ENCODE measurements at regions not wholly inside any gene's neighbourhood (a gene's known extent, or its start where the extent isn't known, plus 50 kb on each side); places are given as distances from the start of the nearest gene placed in this dataset.
"Not testable (repeated sequence)": the region's sequence is repeated elsewhere in the genome, so short reads cannot be mapped to it uniquely, and the experiment has no call there.

- TF ChIP-seq EZH2phosphoT487 (IDR thresholded peaks at IDR 0.05; ENCODE audit: borderline replicate concordance, low read length) (no peak), CTCF (IDR thresholded peaks at IDR 0.05; ENCODE audit: low read depth, low read length, poor library complexity, severe bottlenecking) (no peak)
- Histone ChIP-seq H4K20me1 (ENCODE audit: control insufficient read depth, insufficient read depth, low read depth, low read length) (no peaks in the 10 kb centered on the region), H3K27me3 (ENCODE audit: control insufficient read depth, low read length) (peaks cover 6% of the 10 kb centered on the region), H3K27ac (ENCODE audit: low read depth, low read length) (no peak overlapping the region), H3K4me1 (ENCODE audit: control insufficient read depth, low read length) (peaks cover 31% of the 10 kb centered on the region), H3K4me3 (ENCODE audit: low read length) (no peak overlapping the region), H3F3A (ENCODE audit: control insufficient read depth, insufficient read depth) (peaks cover 28% of the 10 kb centered on the region), H3K36me3 (ENCODE audit: control insufficient read depth, low read length) (no peaks in the 10 kb centered on the region), H3K9me3 (ENCODE audit: control insufficient read depth, insufficient read depth, low read length) (peaks cover 20% of the 10 kb centered on the region), H3K4me2 (ENCODE audit: low read length) (no peak overlapping the region), H3K9me2 (replicated peaks; ENCODE audit: control insufficient read depth, low read length) (no peaks in the 10 kb centered on the region), H3K79me2 (ENCODE audit: control insufficient read depth, low read length) (no peaks in the 10 kb centered on the region)
These were observed 735.2 kb downstream of the TBC1D22A start for GRCh38 chr22:47497666-47498065.

- Histone ChIP-seq H3K36me3 (ENCODE audit: control insufficient read depth, low read length) (no peaks in the 10 kb centered on the region), H3K9me3 (ENCODE audit: control insufficient read depth, insufficient read depth, low read length) (peaks cover 20% of the 10 kb centered on the region), H3K27ac (ENCODE audit: low read depth, low read length) (peak overlapping the region; percentile 76), H3K4me1 (ENCODE audit: control insufficient read depth, low read length) (peaks cover 26% of the 10 kb centered on the region), H3K9me2 (replicated peaks; ENCODE audit: control insufficient read depth, low read length) (no peaks in the 10 kb centered on the region), H3K79me2 (ENCODE audit: control insufficient read depth, low read length) (no peaks in the 10 kb centered on the region), H3K27me3 (ENCODE audit: control insufficient read depth, low read length) (no peaks in the 10 kb centered on the region; the same call in 1 of the 2 replicates), H3K4me2 (ENCODE audit: low read length) (peak overlapping the region; percentile 20; the same call in 1 of the 2 replicates), H3F3A (ENCODE audit: control insufficient read depth, insufficient read depth) (peaks cover 28% of the 10 kb centered on the region), H4K20me1 (ENCODE audit: control insufficient read depth, insufficient read depth, low read depth, low read length) (no peaks in the 10 kb centered on the region), H3K4me3 (ENCODE audit: low read length) (no peak overlapping the region; the same call in 1 of the 2 replicates)
- no peak for TF ChIP-seq EZH2phosphoT487 (IDR thresholded peaks at IDR 0.05; ENCODE audit: borderline replicate concordance, low read length)
These were observed 732.7 kb downstream of the TBC1D22A start for GRCh38 chr22:47495110-47495509.

DNA sequence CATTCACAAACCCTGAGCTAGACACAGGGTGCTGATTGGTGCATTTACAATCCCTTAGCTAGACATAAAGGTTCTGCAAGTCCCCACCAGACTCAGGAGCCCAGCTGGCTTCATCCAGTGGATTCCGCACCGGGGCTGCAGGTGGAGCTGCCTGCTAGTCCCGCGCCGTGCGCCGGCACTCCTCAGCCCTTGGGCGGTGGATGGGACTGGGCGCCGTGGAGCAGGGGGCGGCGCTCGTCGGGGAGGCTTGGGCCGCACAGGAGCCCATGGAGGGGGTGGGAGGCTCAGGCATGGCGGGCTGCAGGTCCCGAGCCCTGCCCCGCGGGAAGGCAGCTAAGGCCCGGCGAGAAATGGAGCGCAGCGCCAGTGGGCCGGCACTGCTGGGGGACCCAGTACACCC is 725.7 kb downstream of the TBC1D22A start:
- H3K4me1 ChIP-seq (ENCODE audit: control insufficient read depth, low read length), result peaks cover 40% of the 10 kb centered on the region
- H3F3A ChIP-seq (ENCODE audit: control insufficient read depth, insufficient read depth); H3K9me2 ChIP-seq (replicated peaks; ENCODE audit: control insufficient read depth, low read length); H3K27ac ChIP-seq (ENCODE audit: low read depth, low read length); H3K4me2 ChIP-seq (ENCODE audit: low read length); H3K27me3 ChIP-seq (ENCODE audit: control insufficient read depth, low read length); H4K20me1 ChIP-seq (ENCODE audit: control insufficient read depth, insufficient read depth, low read depth, low read length); H3K36me3 ChIP-seq (ENCODE audit: control insufficient read depth, low read length); H3K9me3 ChIP-seq (ENCODE audit: control insufficient read depth, insufficient read depth, low read length); H3K4me3 ChIP-seq (ENCODE audit: low read length): not testable (repeated sequence)
- peaks cover 36% of the 10 kb centered on the region for H3K79me2 ChIP-seq (ENCODE audit: control insufficient read depth, low read length)

GRCh38 chr22:47486569-47487312 is 724.3 kb downstream of the TBC1D22A start:
- TF ChIP-seq CTCF (IDR thresholded peaks at IDR 0.05; ENCODE audit: low read depth, low read length, poor library complexity, severe bottlenecking) (no peak), EZH2phosphoT487 (IDR thresholded peaks at IDR 0.05; ENCODE audit: borderline replicate concordance, low read length) (no peak)

More at GRCh38 chr22:47486569-47487312, 724.3 kb downstream of the TBC1D22A start:
- Histone ChIP-seq H3K4me3 (ENCODE audit: low read length) (peak overlapping the region; percentile 95), H3K36me3 (ENCODE audit: control insufficient read depth, low read length) (peaks cover 4% of the 10 kb centered on the region; the same call in 1 of the 2 replicates), H3K27ac (ENCODE audit: low read depth, low read length) (peak overlapping the region; percentile 73), H3K4me2 (ENCODE audit: low read length) (peak overlapping the region; percentile 99), H4K20me1 (ENCODE audit: control insufficient read depth, insufficient read depth, low read depth, low read length) (no peaks in the 10 kb centered on the region), H3F3A (ENCODE audit: control insufficient read depth, insufficient read depth) (peaks cover 8% of the 10 kb centered on the region; the same call in 1 of the 2 replicates), H3K27me3 (ENCODE audit: control insufficient read depth, low read length) (no peaks in the 10 kb centered on the region), H3K9me2 (replicated peaks; ENCODE audit: control insufficient read depth, low read length) (no peaks in the 10 kb centered on the region), H3K79me2 (ENCODE audit: control insufficient read depth, low read length) (peaks cover 45% of the 10 kb centered on the region), H3K4me1 (ENCODE audit: control insufficient read depth, low read length) (peaks cover 40% of the 10 kb centered on the region), H3K9me3 (ENCODE audit: control insufficient read depth, insufficient read depth, low read length) (no peaks in the 10 kb centered on the region)
